ENCODE measurements at regions not wholly inside any gene's neighbourhood (a gene's known extent, or its start where the extent isn't known, plus 50 kb on each side); places are given as distances from the start of the nearest gene placed in this dataset.

- TF ChIP-seq, protein P1, sequence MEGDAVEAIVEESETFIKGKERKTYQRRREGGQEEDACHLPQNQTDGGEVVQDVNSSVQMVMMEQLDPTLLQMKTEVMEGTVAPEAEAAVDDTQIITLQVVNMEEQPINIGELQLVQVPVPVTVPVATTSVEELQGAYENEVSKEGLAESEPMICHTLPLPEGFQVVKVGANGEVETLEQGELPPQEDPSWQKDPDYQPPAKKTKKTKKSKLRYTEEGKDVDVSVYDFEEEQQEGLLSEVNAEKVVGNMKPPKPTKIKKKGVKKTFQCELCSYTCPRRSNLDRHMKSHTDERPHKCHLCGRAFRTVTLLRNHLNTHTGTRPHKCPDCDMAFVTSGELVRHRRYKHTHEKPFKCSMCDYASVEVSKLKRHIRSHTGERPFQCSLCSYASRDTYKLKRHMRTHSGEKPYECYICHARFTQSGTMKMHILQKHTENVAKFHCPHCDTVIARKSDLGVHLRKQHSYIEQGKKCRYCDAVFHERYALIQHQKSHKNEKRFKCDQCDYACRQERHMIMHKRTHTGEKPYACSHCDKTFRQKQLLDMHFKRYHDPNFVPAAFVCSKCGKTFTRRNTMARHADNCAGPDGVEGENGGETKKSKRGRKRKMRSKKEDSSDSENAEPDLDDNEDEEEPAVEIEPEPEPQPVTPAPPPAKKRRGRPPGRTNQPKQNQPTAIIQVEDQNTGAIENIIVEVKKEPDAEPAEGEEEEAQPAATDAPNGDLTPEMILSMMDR (IDR thresholded peaks at IDR 0.05), result no peak
- no peak for TF ChIP-seq POLR2AphosphoS5 (IDR thresholded peaks at IDR 0.05)
- no peak for TF ChIP-seq EP300 (IDR thresholded peaks at IDR 0.05)
Measured at GRCh38 chr7:10723832-10724231, 249.8 kb upstream of the PHF14 start.
